NB4 (cell line): ENCODE measurements at regions not wholly inside any gene's neighbourhood (a gene's known extent, or its start where the extent isn't known, plus 50 kb on each side); places are given as distances from the start of the nearest gene placed in this dataset.

Source experiments
- MYC ChIP-seq: IDR thresholded peaks from 2 replicates; pipeline ENCODE4 v1.6.1; 2011; ENCODE audit warnings: low read depth, low read length
- POLR2A ChIP-seq: IDR thresholded peaks from 2 replicates; pipeline ENCODE4 v1.6.1; 2011; ENCODE audit warnings: mild to moderate bottlenecking; ENCODE audit not compliant: insufficient read length; ENCODE audit errors: extremely low read depth
- TF ChIP-seq, protein P1 (sequence below): IDR thresholded peaks from one replicate; pipeline ENCODE4 v1.5.1; 2012; ENCODE audit warnings: low read depth, low read length
- TF ChIP-seq, protein P2 (sequence below): IDR thresholded peaks from 2 replicates; pipeline ENCODE4 v1.6.1; 2011; ENCODE audit warnings: low read depth, low read length

DNA sequence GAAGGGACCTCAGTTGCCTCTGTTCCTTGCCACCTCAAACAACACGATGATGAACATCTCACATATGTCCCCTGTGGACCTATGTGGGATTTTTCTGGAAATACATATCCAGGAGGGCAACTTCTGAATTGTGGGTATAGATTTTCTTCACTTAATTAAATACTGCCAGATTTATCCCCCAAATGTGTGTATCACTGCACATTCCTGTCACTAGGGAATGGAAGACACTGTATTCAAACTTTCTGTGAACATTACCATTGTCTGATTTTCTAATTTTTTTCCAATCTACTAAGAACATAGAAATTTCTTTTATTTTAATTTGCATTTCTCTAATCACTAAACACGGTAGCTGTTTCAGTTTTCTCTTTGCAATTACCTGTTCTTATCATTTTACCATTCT is 102.0 kb upstream of the MRPS22 start:
- TF ChIP-seq, protein P1, sequence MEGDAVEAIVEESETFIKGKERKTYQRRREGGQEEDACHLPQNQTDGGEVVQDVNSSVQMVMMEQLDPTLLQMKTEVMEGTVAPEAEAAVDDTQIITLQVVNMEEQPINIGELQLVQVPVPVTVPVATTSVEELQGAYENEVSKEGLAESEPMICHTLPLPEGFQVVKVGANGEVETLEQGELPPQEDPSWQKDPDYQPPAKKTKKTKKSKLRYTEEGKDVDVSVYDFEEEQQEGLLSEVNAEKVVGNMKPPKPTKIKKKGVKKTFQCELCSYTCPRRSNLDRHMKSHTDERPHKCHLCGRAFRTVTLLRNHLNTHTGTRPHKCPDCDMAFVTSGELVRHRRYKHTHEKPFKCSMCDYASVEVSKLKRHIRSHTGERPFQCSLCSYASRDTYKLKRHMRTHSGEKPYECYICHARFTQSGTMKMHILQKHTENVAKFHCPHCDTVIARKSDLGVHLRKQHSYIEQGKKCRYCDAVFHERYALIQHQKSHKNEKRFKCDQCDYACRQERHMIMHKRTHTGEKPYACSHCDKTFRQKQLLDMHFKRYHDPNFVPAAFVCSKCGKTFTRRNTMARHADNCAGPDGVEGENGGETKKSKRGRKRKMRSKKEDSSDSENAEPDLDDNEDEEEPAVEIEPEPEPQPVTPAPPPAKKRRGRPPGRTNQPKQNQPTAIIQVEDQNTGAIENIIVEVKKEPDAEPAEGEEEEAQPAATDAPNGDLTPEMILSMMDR: no peak
- TF ChIP-seq POLR2A (no peak), MYC (no peak)
- TF ChIP-seq, protein P2, sequence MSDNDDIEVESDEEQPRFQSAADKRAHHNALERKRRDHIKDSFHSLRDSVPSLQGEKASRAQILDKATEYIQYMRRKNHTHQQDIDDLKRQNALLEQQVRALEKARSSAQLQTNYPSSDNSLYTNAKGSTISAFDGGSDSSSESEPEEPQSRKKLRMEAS: no peak
